Type B pancreatic cell (in vitro differentiated cells): ENCODE measurements at regions not wholly inside any gene's neighbourhood (a gene's known extent, or its start where the extent isn't known, plus 50 kb on each side); places are given as distances from the start of the nearest gene placed in this dataset.

Source experiments
- DNase-seq: peaks from one replicate; pipeline ENCODE4 v3.0.0; 2021; ENCODE audit warnings: mixed read lengths; ENCODE audit not compliant: unreplicated experiment; ENCODE audit errors: extremely low spot score
- H3K27ac Mint-ChIP-seq: 2 replicates; pipeline ENCODE4 v1.8.0; 2021; ENCODE audit warnings: mild to moderate bottlenecking, mixed read lengths
- H3K27me3 Mint-ChIP-seq: 2 replicates; pipeline ENCODE4 v1.8.0; 2021; ENCODE audit warnings: mixed read lengths
- H3K36me3 Mint-ChIP-seq: 2 replicates; pipeline ENCODE4 v1.8.0; 2021; ENCODE audit warnings: mixed read lengths
- H3K4me1 Mint-ChIP-seq: one replicate; pipeline ENCODE4 v1.8.0; 2021; ENCODE audit warnings: mixed read lengths; ENCODE audit not compliant: unreplicated experiment
- H3K4me3 Mint-ChIP-seq: 2 replicates; pipeline ENCODE4 v1.8.0; 2021; ENCODE audit warnings: mild to moderate bottlenecking, mixed read lengths
- H3K9me3 Mint-ChIP-seq: 2 replicates; pipeline ENCODE4 v1.8.0; 2021; ENCODE audit warnings: mixed read lengths
- TF ChIP-seq, protein P1 (sequence below): fragments of 200-600 bp; sonication (generic); conservative IDR thresholded peaks from 2 replicates; pipeline ENCODE4 v1.5.0; 2021; ENCODE audit warnings: antibody characterized with exemption, mild to moderate bottlenecking

DNA sequence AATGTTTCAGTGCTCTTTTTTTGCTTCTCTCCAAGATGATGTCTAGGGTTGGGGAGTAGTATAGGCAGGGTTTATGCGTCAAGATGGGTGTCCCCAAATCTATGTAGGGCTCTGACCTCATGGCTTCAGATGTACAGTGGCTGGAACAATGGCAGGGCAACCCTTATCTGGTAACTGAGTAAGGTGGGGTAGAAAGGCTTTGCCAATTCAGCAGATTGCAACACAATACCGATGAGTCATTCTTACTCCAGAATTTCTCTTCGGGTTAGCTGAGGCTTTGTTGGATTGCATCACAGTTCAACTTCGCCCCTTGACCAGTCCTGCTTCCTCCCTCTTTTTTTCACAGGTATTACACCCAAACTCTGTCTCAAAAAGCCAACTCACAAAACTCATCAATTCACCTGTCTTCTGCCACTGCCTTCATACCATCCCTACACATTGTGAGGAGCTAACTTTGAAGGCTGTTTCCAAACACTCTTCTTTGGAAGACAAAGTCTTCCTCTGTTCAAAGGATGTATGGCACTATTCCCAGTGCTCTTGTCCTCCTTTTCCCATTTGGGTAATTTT lies 190.2 kb upstream of the CNOT2 start:
- H3K27ac Mint-ChIP-seq, result peak overlapping the region; percentile 74
- H3K9me3 Mint-ChIP-seq, result peaks cover 6% of the 10 kb centered on the region
- H3K4me3 Mint-ChIP-seq, result no peak overlapping the region
- TF ChIP-seq, protein P1, sequence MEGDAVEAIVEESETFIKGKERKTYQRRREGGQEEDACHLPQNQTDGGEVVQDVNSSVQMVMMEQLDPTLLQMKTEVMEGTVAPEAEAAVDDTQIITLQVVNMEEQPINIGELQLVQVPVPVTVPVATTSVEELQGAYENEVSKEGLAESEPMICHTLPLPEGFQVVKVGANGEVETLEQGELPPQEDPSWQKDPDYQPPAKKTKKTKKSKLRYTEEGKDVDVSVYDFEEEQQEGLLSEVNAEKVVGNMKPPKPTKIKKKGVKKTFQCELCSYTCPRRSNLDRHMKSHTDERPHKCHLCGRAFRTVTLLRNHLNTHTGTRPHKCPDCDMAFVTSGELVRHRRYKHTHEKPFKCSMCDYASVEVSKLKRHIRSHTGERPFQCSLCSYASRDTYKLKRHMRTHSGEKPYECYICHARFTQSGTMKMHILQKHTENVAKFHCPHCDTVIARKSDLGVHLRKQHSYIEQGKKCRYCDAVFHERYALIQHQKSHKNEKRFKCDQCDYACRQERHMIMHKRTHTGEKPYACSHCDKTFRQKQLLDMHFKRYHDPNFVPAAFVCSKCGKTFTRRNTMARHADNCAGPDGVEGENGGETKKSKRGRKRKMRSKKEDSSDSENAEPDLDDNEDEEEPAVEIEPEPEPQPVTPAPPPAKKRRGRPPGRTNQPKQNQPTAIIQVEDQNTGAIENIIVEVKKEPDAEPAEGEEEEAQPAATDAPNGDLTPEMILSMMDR, result no peak
- peaks cover 19% of the 10 kb centered on the region for H3K4me1 Mint-ChIP-seq
- no peaks in the 10 kb centered on the region for H3K27me3 Mint-ChIP-seq
- no peaks in the 10 kb centered on the region for H3K36me3 Mint-ChIP-seq
- DNase-seq, result no peak

DNA sequence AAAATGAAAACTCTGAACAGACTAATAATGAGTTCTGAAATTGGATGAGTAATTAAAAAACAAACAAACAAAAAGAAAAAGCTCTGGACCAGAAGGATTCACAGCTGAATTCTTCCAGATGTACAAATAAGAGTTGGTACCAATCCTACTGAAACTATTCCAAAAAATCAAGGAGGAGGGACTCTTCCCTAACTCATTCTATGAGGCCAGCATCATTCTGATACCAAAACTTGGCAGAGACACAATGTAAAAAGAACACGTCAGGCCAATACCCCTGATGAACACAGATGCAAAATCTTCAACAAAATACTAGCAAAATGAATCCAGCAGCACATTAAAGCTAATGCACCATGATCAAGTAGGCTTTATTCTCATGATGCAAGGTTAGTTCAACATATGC lies 183.9 kb upstream of the CNOT2 start:
- no peak overlapping the region for H3K4me3 Mint-ChIP-seq
- no peaks in the 10 kb centered on the region for H3K27me3 Mint-ChIP-seq
- no peaks in the 10 kb centered on the region for H3K36me3 Mint-ChIP-seq

DNA sequence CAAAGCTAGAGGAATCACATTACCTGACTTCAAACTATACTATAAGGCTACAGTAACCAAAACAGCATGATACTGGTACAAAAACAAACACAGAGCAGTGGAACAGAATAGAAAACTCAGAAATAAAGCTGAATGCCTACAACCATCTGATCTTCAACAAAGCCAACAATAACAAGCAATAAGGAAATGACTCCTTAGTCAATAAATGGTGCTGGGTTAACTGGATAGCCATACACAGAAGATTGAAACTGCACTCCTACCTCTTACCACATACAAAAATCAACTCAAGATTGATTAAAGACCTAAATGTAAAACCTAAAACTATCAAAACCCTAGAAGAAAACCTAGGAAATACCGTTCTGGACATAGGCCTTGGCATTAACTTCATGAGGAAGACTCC lies 182.6 kb upstream of the CNOT2 start:
- no peak for DNase-seq
- H3K27ac Mint-ChIP-seq, result no peak overlapping the region
- H3K4me3 Mint-ChIP-seq, result no peak overlapping the region
- no peaks in the 10 kb centered on the region for H3K36me3 Mint-ChIP-seq
- no peaks in the 10 kb centered on the region for H3K27me3 Mint-ChIP-seq
- TF ChIP-seq, protein P1, result no peak
- peaks cover 4% of the 10 kb centered on the region for H3K9me3 Mint-ChIP-seq
- no peaks in the 10 kb centered on the region for H3K4me1 Mint-ChIP-seq

More for the DNA sequence above, 183.9 kb upstream of the CNOT2 start:
- H3K9me3 Mint-ChIP-seq, result peaks cover 4% of the 10 kb centered on the region
- no peaks in the 10 kb centered on the region for H3K4me1 Mint-ChIP-seq
- TF ChIP-seq, protein P1, result no peak
- no peak overlapping the region for H3K27ac Mint-ChIP-seq
- DNase-seq, result no peak

DNA sequence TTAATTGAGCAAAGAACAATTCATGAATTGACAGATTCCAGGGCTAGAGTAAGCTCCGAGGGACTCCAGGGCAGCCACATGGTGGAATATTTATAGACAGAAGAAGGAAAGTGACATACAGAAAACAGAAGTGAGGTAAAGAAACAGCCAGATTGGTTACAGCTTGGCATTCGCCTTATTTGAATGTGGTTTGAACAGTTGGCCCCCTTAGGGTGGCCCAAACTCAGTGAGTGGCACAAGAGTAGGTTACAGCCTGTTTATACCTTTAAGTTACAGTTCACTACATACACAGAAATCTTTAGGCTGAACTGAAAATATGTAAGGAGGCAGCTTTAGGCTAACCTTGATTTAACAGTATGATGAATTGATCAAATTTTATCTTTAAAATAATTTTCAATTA lies 174.5 kb upstream of the CNOT2 start:
- Mint-ChIP-seq H3K9me3 (no peaks in the 10 kb centered on the region), H3K27me3 (no peaks in the 10 kb centered on the region)
- no peak for DNase-seq

DNA sequence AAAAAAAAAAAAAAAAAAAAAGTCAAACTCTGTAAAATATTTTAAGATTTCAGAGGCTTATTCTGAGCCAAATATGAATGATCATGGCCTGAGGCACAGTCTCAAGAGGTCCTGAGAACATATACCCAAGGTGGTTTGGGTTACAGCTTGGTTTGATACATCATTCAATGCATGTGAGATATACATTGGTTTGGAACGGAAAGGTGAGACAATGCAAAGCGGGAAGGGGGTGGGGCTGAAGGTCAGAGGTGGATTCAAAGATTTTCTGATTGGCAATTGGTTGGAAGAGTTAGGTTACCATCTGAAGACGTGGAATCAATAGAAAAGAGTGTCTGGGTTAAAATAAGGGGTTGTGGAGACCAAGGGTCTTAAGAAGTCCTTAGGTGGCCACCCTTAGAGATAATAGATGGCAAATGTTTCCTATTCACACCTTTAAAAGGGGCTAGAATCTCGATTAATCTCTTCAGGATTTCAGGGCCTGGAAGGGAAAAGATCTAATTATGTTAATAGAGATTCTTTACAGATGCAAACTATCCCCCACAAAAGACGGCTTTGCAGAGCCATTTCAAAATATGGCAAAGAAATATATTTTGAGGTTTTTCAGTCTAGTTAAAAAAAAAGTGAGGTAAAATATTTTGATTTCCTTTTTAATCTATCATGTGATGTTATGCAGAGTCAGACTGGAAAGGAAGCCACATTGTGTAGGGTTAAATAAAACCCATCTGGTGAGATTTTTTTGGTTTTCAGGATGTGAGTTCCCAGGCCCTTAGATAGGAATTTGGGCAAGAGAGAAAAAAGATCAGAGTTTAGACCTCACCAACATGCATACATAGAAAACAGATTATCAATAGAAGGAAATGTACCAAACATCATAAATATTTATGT lies 173.8 kb upstream of the CNOT2 start:
- H3K4me1 Mint-ChIP-seq, result peaks cover 30% of the 10 kb centered on the region
- H3K4me3 Mint-ChIP-seq, result peak overlapping the region; percentile 24
- H3K36me3 Mint-ChIP-seq, result peaks cover 3% of the 10 kb centered on the region
- H3K27me3 Mint-ChIP-seq, result no peaks in the 10 kb centered on the region
- no peak for DNase-seq
- H3K27ac Mint-ChIP-seq, result no peak overlapping the region
- peaks cover 3% of the 10 kb centered on the region for H3K9me3 Mint-ChIP-seq
- TF ChIP-seq, protein P1, result no peak

More for the DNA sequence above, 174.5 kb upstream of the CNOT2 start:
- TF ChIP-seq, protein P1, result no peak
- H3K36me3 Mint-ChIP-seq, result no peaks in the 10 kb centered on the region
- H3K4me3 Mint-ChIP-seq, result no peak overlapping the region
- H3K27ac Mint-ChIP-seq, result no peak overlapping the region
- H3K4me1 Mint-ChIP-seq, result peaks cover 30% of the 10 kb centered on the region
